PC-3 (cell line): ENCODE measurements at regions not wholly inside any gene's neighbourhood (a gene's known extent, or its start where the extent isn't known, plus 50 kb on each side); places are given as distances from the start of the nearest gene placed in this dataset.

ENCODE experiments used
- ATAC-seq: fragments of 200-7000 bp; cut with Tn5 transposase; 2 replicates; pipeline ENCODE4 v1.9.1; 2020; ENCODE audit warnings: mild to moderate bottlenecking, moderate library complexity
- BruUV-seq: library from RNA; stranded (reverse); fragments of 400-500 nt; replicated peaks from 2 replicates; lab custom pipeline; 2021; lab: Mats Ljungman, UMichigan
- CTCF ChIA-PET: fragments of 300-600 bp; sonication (Branson Sonifier 250); formaldehyde crosslinking; loops from one replicate; lab custom pipeline; 2022; ENCODE audit warnings: antibody characterized with exemption; lab: Charles Lee
- POLR2A ChIA-PET: fragments of 300-600 bp; sonication (Branson Sonifier 250); formaldehyde crosslinking; loops from one replicate; lab custom pipeline; 2022; ENCODE audit warnings: antibody characterized with exemption; ENCODE audit not compliant: unreplicated experiment; lab: Charles Lee
- DNase-seq: peaks from one replicate; pipeline ENCODE4 v3.0.0-alpha.2; 2015
- H2AFZ ChIP-seq: fragments of 300-600 bp; sonication (generic); 2 replicates; pipeline ENCODE4 v1.6.0; 2016; ENCODE audit warnings: antibody characterized with exemption, low read length
- H3F3A ChIP-seq: fragments of 300-600 bp; sonication (generic); one replicate; pipeline ENCODE4 v1.6.0; 2017; ENCODE audit warnings: antibody characterized with exemption, low read length, control low read depth, mild to moderate bottlenecking; ENCODE audit not compliant: unreplicated experiment
- H3K27ac ChIP-seq: fragments of 300-600 bp; sonication (generic); 2 replicates; pipeline ENCODE4 v1.5.1; 2016; ENCODE audit warnings: mild to moderate bottlenecking, low read length
- H3K27me3 ChIP-seq: fragments of 300-600 bp; sonication (generic); 2 replicates; pipeline ENCODE4 v1.6.1; 2016; ENCODE audit warnings: low read length, mixed read lengths
- H3K36me3 ChIP-seq: fragments of 300-600 bp; sonication (generic); 2 replicates; pipeline ENCODE4 v1.6.1; 2016; ENCODE audit warnings: low read depth, mixed run types, low read length, mixed read lengths
- H3K4me1 ChIP-seq: fragments of 300-600 bp; sonication (generic); 2 replicates; pipeline ENCODE4 v1.5.1; 2016; ENCODE audit warnings: low read length; ENCODE audit not compliant: insufficient read depth
- H3K4me2 ChIP-seq: fragments of 300-600 bp; sonication (generic); 2 replicates; pipeline ENCODE4 v1.6.0; 2016; ENCODE audit warnings: low read length
- H3K4me3 ChIP-seq: fragments of 300-600 bp; sonication (generic); 2 replicates; pipeline ENCODE4 v1.5.1; 2016; ENCODE audit warnings: mild to moderate bottlenecking, low read length, mixed read lengths
- H3K79me2 ChIP-seq: fragments of 300-600 bp; sonication (generic); 2 replicates; pipeline ENCODE4 v1.6.1; 2017; ENCODE audit warnings: low read length, mixed read lengths
- H3K9ac ChIP-seq: fragments of 300-600 bp; sonication (generic); 2 replicates; pipeline ENCODE4 v1.6.0; 2016; ENCODE audit warnings: mild to moderate bottlenecking, low read length
- H3K9me2 ChIP-seq: fragments of 300-600 bp; sonication (generic); replicated peaks from 2 replicates; pipeline ENCODE4 v1.6.1; 2016; ENCODE audit warnings: mixed run types, low read length, mixed read lengths
- H3K9me3 ChIP-seq: fragments of 300-600 bp; sonication (generic); 2 replicates; pipeline ENCODE4 v1.6.1; 2016; ENCODE audit warnings: low read length, mixed read lengths
- H4K20me1 ChIP-seq: fragments of 300-600 bp; sonication (generic); 2 replicates; pipeline ENCODE4 v1.6.1; 2016; ENCODE audit warnings: low read length, mixed read lengths
- EZH2 ChIP-seq: fragments of 300-600 bp; sonication (generic); IDR thresholded peaks from one replicate; pipeline ENCODE4 v1.6.1; 2017; ENCODE audit warnings: antibody characterized with exemption, mild to moderate bottlenecking, low read length; ENCODE audit not compliant: unreplicated experiment
- EZH2phosphoT487 ChIP-seq: fragments of 300-600 bp; sonication (generic); IDR thresholded peaks from 2 replicates; pipeline ENCODE4 v1.6.1; 2018; ENCODE audit warnings: mild to moderate bottlenecking, antibody characterized with exemption, low read length, borderline replicate concordance
- intact Hi-C: fragments of 100-400 bp; cut with micrococcal nuclease; formaldehyde crosslinking; loops from 2 replicates; pipeline ENCODE4 v1.9.0; 2023
- TF ChIP-seq, protein P1 (sequence below): fragments of 300-600 bp; sonication (generic); conservative IDR thresholded peaks from 2 replicates; pipeline ENCODE4 v1.5.1; 2017; ENCODE audit warnings: antibody characterized with exemption, low read depth, mild to moderate bottlenecking, low read length

- ChIA-PET CTCF (no interaction called here), POLR2A (no interaction called here)
- H3K9ac ChIP-seq, result no peak overlapping the region
- no peak for TF ChIP-seq EZH2
- no peak for TF ChIP-seq EZH2phosphoT487
- TF ChIP-seq, protein P1, sequence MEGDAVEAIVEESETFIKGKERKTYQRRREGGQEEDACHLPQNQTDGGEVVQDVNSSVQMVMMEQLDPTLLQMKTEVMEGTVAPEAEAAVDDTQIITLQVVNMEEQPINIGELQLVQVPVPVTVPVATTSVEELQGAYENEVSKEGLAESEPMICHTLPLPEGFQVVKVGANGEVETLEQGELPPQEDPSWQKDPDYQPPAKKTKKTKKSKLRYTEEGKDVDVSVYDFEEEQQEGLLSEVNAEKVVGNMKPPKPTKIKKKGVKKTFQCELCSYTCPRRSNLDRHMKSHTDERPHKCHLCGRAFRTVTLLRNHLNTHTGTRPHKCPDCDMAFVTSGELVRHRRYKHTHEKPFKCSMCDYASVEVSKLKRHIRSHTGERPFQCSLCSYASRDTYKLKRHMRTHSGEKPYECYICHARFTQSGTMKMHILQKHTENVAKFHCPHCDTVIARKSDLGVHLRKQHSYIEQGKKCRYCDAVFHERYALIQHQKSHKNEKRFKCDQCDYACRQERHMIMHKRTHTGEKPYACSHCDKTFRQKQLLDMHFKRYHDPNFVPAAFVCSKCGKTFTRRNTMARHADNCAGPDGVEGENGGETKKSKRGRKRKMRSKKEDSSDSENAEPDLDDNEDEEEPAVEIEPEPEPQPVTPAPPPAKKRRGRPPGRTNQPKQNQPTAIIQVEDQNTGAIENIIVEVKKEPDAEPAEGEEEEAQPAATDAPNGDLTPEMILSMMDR, result no peak
- H3K4me3 ChIP-seq, result no peak overlapping the region
- no peaks in the 10 kb centered on the region for H3K4me1 ChIP-seq
- DNase-seq (no peak), ATAC-seq (no peak)
- no peaks in the 10 kb centered on the region for H3K9me3 ChIP-seq
- no peaks in the 10 kb centered on the region for H3K36me3 ChIP-seq
- no TSS peak for BruUV-seq
- H3K79me2 ChIP-seq, result no peaks in the 10 kb centered on the region
- H2AFZ ChIP-seq, result no peak overlapping the region
- H3F3A ChIP-seq, result no peaks in the 10 kb centered on the region
- no peaks in the 10 kb centered on the region for H4K20me1 ChIP-seq
- no peaks in the 10 kb centered on the region for H3K9me2 ChIP-seq
- no peak overlapping the region for H3K27ac ChIP-seq
- intact Hi-C loops, result no loop called here
- no peaks in the 10 kb centered on the region for H3K27me3 ChIP-seq
- no peak overlapping the region for H3K4me2 ChIP-seq
Measured at GRCh38 chr2:51657849-51658248, 625.9 kb upstream of the NRXN1 start.

GRCh38 chr2:51650769-51651168 is 618.8 kb upstream of the NRXN1 start:
- Histone ChIP-seq H3F3A (no peaks in the 10 kb centered on the region), H3K27ac (no peak overlapping the region), H3K9ac (no peak overlapping the region), H3K9me3 (no peaks in the 10 kb centered on the region), H3K27me3 (no peaks in the 10 kb centered on the region), H3K9me2 (no peaks in the 10 kb centered on the region), H2AFZ (no peak overlapping the region), H3K36me3 (no peaks in the 10 kb centered on the region), H3K4me1 (no peaks in the 10 kb centered on the region), H3K4me3 (no peak overlapping the region), H4K20me1 (no peaks in the 10 kb centered on the region), H3K79me2 (no peaks in the 10 kb centered on the region), H3K4me2 (no peak overlapping the region)
- ChIA-PET POLR2A (no interaction called here), CTCF (no interaction called here)
- ATAC-seq (no peak), DNase-seq (no peak)
- BruUV-seq, result no TSS peak
- TF ChIP-seq EZH2 (no peak), EZH2phosphoT487 (no peak)
- TF ChIP-seq, protein P1, result no peak
- intact Hi-C loops, result no loop called here

DNA sequence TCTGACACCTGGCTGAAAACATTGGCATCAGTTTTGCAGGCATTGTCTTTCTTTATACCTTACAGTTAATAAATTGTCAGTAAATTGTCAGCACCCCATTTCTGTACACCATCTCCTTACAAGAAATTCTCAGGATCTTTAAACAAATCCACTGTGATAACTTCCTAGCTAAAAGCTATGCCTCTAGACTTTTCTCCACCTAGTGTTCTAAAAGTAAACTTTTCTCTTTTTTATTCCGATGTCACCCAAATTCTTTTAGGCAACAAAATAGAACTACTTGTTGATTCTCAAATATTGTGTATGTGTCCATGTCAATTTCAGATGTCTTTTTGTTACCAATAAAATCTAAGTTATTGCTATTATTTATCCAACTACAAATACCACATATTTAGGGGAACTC is 617.4 kb upstream of the NRXN1 start:
- no peaks in the 10 kb centered on the region for H4K20me1 ChIP-seq
- H3K9ac ChIP-seq, result no peak overlapping the region
- H3K4me1 ChIP-seq, result no peaks in the 10 kb centered on the region
- H3F3A ChIP-seq, result no peaks in the 10 kb centered on the region
- no peaks in the 10 kb centered on the region for H3K9me2 ChIP-seq
- no peak overlapping the region for H2AFZ ChIP-seq
- H3K27me3 ChIP-seq, result no peaks in the 10 kb centered on the region
- DNase-seq (peak; percentile 25), ATAC-seq (no peak)
- CTCF ChIA-PET, result interaction anchor here (0.7 kb wide), 1 partner anchor 1113 kb away, joined by 3 read pairs; no protein-coding TSS in a partner anchor
- no peak overlapping the region for H3K27ac ChIP-seq
- no peak overlapping the region for H3K4me2 ChIP-seq
- no peaks in the 10 kb centered on the region for H3K36me3 ChIP-seq
- H3K4me3 ChIP-seq, result no peak overlapping the region
- no peaks in the 10 kb centered on the region for H3K79me2 ChIP-seq
- POLR2A ChIA-PET, result no interaction called here
- no TSS peak for BruUV-seq
- TF ChIP-seq EZH2 (no peak), EZH2phosphoT487 (no peak)
- TF ChIP-seq, protein P1, result peak; percentile 42; the same call in 1 of the 2 replicates
- H3K9me3 ChIP-seq, result no peaks in the 10 kb centered on the region
- intact Hi-C loops, result no loop called here
